Uterus (tissue), 2 donors: ENCODE measurements at regions not wholly inside any gene's neighbourhood (a gene's known extent, or its start where the extent isn't known, plus 50 kb on each side); places are given as distances from the start of the nearest gene placed in this dataset.

ENCODE experiments used
- CTCF ChIP-seq, 4 experiments: fragments of 200-600 bp in 2 of 4; fragments of 450-650 bp in 2 of 4; sonication (generic) in 2 of 4; IDR thresholded peaks; one replicate each; pipeline ENCODE4 v1.5.1; 2016 to 2019; ENCODE audit warnings: antibody characterized with exemption in 4 of 4, mild to moderate bottlenecking in 2 of 4, moderate library complexity in 1 of 4
- POLR2A ChIP-seq, 2 donors: fragments of 450-650 bp; IDR thresholded peaks; one replicate each; pipeline ENCODE4 v1.6.1; 2016; ENCODE audit warnings: antibody characterized with exemption in 2 of 2, mild to moderate bottlenecking in 1 of 2, moderate library complexity in 1 of 2

DNA sequence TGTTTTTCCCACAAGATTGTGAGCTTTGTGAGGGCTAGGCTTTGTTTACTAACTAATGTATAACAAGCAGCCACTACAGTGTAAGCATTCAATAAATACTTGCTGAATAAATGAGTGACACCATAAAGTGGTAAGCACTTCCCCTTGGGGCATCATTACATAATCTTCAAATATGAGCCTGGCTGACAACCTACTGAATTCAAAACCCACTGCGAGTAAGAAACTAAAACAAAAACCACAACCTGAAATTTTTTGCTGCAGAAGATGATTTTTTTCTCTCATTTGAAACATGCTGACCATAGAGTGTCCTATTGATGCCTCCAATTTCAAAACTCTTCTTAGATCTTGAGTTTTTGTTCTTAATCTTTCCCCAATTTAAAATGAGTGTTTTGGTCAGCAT, 331.3 kb upstream of the CCNG1 start:
- TF ChIP-seq POLR2A (IDR thresholded peaks at IDR 0.05): no peak
- no peak for TF ChIP-seq CTCF (IDR thresholded peaks at IDR 0.05)
